Choroid plexus epithelial cell (primary cell): ENCODE measurements at regions not wholly inside any gene's neighbourhood (a gene's known extent, or its start where the extent isn't known, plus 50 kb on each side); places are given as distances from the start of the nearest gene placed in this dataset.

Experiments used
- DNase-seq: peaks from one replicate; pipeline ENCODE4 v3.0.0-alpha.2; 2010; ENCODE audit warnings: low read depth
- H3K4me3 ChIP-seq: 2 replicates; pipeline ENCODE4 v1.5.1; 2011; ENCODE audit warnings: low read depth, mild to moderate bottlenecking, control low read depth, low read length, moderate library complexity
- CTCF ChIP-seq: conservative IDR thresholded peaks from 2 replicates; pipeline ENCODE4 v1.5.1; 2011; ENCODE audit warnings: low read depth, mild to moderate bottlenecking, control low read depth, inconsistent platforms, low read length, moderate library complexity

- peak; percentile 23 for DNase-seq
- no peak for TF ChIP-seq CTCF
- H3K4me3 ChIP-seq = no peak overlapping the region
Measured at GRCh38 chr18:56162311-56163265, 475.8 kb downstream of the TXNL1 start.

DNA sequence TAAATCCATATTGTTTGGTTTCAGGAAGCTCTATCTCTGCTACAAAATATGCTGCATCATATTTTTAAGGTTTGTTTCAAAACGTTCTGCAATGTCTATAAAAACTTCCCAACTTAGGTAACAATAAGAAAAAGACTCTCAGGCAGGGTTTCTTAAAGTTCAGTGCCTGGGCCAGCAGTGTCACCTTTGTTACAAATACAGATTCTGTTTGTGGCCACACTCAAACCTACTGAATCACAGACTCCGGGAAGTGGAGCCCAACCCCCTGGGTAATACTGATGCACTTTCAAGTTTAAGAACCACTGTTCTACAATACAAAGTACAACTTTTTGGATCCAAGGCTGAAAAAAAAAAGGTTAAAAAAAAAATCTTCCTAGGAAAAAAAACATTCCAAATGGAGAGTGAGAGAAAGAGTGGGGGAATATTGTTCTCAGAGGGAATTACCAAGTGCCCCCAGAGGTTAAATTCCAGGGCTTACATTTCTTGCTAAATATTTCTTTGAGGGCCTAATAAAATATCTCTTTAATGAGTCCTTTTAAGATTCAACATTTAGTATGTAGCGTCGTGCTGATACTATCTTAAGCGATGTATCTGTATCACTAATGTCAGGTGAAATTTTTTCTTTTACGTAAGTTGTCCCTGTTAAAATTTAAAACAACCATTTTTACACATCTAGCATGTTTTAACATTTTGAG is 476.7 kb downstream of the TXNL1 start:
- no peak overlapping the region for H3K4me3 ChIP-seq
- DNase-seq = no peak
- TF ChIP-seq CTCF = no peak

DNA sequence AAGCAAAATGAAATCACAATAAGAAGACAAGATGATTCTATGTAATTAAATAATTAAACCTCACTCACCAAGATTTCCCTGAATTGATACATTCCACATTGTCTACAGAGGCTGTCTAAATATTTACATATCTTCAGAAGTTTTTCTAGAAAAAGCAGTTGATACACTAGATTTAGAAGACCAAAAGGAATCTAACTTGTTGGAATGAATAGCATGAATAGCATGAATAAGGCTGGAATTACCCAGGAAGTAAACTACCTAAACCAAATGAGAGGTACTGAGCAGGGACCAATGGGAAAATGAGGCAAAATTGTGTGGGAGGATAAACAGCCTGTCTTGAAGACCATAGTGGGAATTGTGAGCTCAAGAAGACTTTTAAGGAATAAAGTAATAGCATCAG is 479.7 kb downstream of the TXNL1 start:
- no peak for TF ChIP-seq CTCF
- H3K4me3 ChIP-seq = no peak overlapping the region
- DNase-seq = no peak

- no peak for TF ChIP-seq CTCF
- H3K4me3 ChIP-seq = no peak overlapping the region
- DNase-seq = no peak
Measured at GRCh38 chr18:56157541-56157940, 480.9 kb downstream of the TXNL1 start.

- H3K4me3 ChIP-seq = no peak overlapping the region
- no peak for DNase-seq
- no peak for TF ChIP-seq CTCF
Measured at GRCh38 chr18:56152551-56153310, 485.7 kb downstream of the TXNL1 start.

GRCh38 chr18:56148373-56148772 is 490.0 kb downstream of the TXNL1 start:
- H3K4me3 ChIP-seq = no peak overlapping the region
- TF ChIP-seq CTCF = no peak
- no peak for DNase-seq
